Karpas-422 (cell line): ENCODE measurements at regions not wholly inside any gene's neighbourhood (a gene's known extent, or its start where the extent isn't known, plus 50 kb on each side); places are given as distances from the start of the nearest gene placed in this dataset.

ENCODE experiments used
- DNase-seq: peaks from one replicate; pipeline ENCODE4 v3.0.0-alpha.2; 2015
- H2AFZ ChIP-seq: fragments of 200-600 bp; sonication (generic); 2 replicates; pipeline ENCODE4 v1.6.1; 2014; ENCODE audit warnings: antibody characterized with exemption, low read length, mixed read lengths
- H3K27ac ChIP-seq: fragments of 200-600 bp; sonication (generic); 2 replicates; pipeline ENCODE4 v1.5.1; 2014; ENCODE audit warnings: mild to moderate bottlenecking, low read length, moderate library complexity
- H3K27me3 ChIP-seq: fragments of 200-600 bp; sonication (generic); 2 replicates; pipeline ENCODE4 v1.6.1; 2014; ENCODE audit warnings: low read length, mixed read lengths
- H3K36me3 ChIP-seq: fragments of 200-600 bp; sonication (generic); 2 replicates; pipeline ENCODE4 v1.6.1; 2014; ENCODE audit warnings: low read length, mixed read lengths; ENCODE audit not compliant: insufficient read depth
- H3K4me1 ChIP-seq: fragments of 200-600 bp; sonication (generic); 2 replicates; pipeline ENCODE4 v1.6.1; 2014; ENCODE audit warnings: mild to moderate bottlenecking, low read length, mixed read lengths
- H3K4me2 ChIP-seq: fragments of 200-600 bp; sonication (generic); 2 replicates; pipeline ENCODE4 v1.6.1; 2014; ENCODE audit warnings: low read length, low read depth, mild to moderate bottlenecking; ENCODE audit not compliant: poor library complexity, severe bottlenecking
- H3K4me3 ChIP-seq: fragments of 200-600 bp; sonication (generic); 2 replicates; pipeline ENCODE4 v1.5.1; 2014; ENCODE audit warnings: mild to moderate bottlenecking, antibody characterized with exemption, low read length, mixed read lengths
- H3K79me2 ChIP-seq: fragments of 200-600 bp; sonication (generic); 2 replicates; pipeline ENCODE4 v1.6.1; 2014; ENCODE audit warnings: mild to moderate bottlenecking, low read length, mixed read lengths
- H3K9ac ChIP-seq: fragments of 200-600 bp; sonication (generic); 2 replicates; pipeline ENCODE4 v1.6.0; 2014; ENCODE audit warnings: low read length
- H3K9me2 ChIP-seq: fragments of 200-600 bp; sonication (generic), shearing (Covaris generic); replicated peaks from 2 replicates; pipeline ENCODE4 v1.6.0; 2014; ENCODE audit warnings: mild to moderate bottlenecking, low read length, moderate library complexity; ENCODE audit not compliant: insufficient read depth
- H3K9me3 ChIP-seq: fragments of 300-700, 200-600 bp; sonication (generic); 2 replicates; pipeline ENCODE4 v1.6.1; 2014; ENCODE audit warnings: low read length, mixed read lengths
- H4K20me1 ChIP-seq: fragments of 200-600 bp; sonication (generic); 2 replicates; pipeline ENCODE4 v1.6.1; 2014; ENCODE audit warnings: mild to moderate bottlenecking, antibody characterized with exemption, low read length, low read depth; ENCODE audit not compliant: insufficient read depth

DNA sequence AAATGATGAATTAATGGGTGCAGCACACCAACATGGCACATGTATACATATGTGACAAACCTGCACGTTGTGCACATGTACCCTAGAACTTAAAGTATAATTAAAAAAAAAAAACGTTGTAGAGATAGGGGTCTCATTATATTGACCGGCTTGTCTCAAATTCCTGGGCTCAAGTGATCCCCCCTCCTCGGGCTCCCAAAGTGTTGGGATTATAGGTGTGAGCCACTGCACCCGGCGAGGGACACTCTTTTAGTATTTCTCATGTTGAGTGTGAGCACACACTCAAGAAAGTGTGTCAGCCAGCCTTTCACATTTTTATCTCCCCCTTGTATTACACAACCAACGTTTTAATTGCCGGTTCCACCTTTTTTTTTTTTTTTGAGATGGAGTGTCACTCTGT, 87.7 kb upstream of the SPIN1 start:
- H3K9me3 ChIP-seq: no peaks in the 10 kb centered on the region
- H4K20me1 ChIP-seq: no peaks in the 10 kb centered on the region
- no peak overlapping the region for H3K9ac ChIP-seq
- H2AFZ ChIP-seq: no peak overlapping the region
- peaks cover 5% of the 10 kb centered on the region; the same call in 1 of the 2 replicates for H3K4me1 ChIP-seq
- no peaks in the 10 kb centered on the region for H3K9me2 ChIP-seq
- DNase-seq: no peak
- H3K36me3 ChIP-seq: no peaks in the 10 kb centered on the region
- H3K27ac ChIP-seq: no peak overlapping the region
- H3K4me2 ChIP-seq: no peak overlapping the region
- no peak overlapping the region for H3K4me3 ChIP-seq
- H3K79me2 ChIP-seq: no peaks in the 10 kb centered on the region
- no peaks in the 10 kb centered on the region for H3K27me3 ChIP-seq

DNA sequence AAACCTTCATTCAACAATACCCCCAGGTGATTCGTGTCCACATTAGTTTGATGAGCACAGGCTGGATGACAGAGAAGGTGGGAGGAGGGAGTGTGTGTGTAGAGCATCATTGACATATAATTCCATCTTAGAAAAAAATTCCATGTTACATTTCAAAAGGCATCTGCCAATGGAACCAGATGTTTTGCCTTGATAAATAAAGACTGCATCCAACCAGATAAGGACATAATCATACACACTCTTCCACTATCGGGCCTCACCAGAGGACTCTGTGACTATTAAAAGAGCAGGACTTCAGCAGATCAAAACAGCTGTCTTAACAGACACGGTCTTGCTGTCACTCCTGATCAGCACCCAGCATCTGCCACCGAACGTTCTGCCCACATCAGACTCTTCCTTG, 96.4 kb upstream of the SPIN1 start:
- DNase-seq: no peak
- H3K4me1 ChIP-seq: no peaks in the 10 kb centered on the region
- H3K9me3 ChIP-seq: no peaks in the 10 kb centered on the region
- no peaks in the 10 kb centered on the region for H3K79me2 ChIP-seq
- no peaks in the 10 kb centered on the region for H4K20me1 ChIP-seq
- H3K36me3 ChIP-seq: no peaks in the 10 kb centered on the region
- no peaks in the 10 kb centered on the region for H3K9me2 ChIP-seq
- no peak overlapping the region for H3K9ac ChIP-seq
- no peak overlapping the region for H3K4me3 ChIP-seq
- no peaks in the 10 kb centered on the region for H3K27me3 ChIP-seq
- H3K4me2 ChIP-seq: no peak overlapping the region
- H3K27ac ChIP-seq: no peak overlapping the region
- H2AFZ ChIP-seq: no peak overlapping the region

DNA sequence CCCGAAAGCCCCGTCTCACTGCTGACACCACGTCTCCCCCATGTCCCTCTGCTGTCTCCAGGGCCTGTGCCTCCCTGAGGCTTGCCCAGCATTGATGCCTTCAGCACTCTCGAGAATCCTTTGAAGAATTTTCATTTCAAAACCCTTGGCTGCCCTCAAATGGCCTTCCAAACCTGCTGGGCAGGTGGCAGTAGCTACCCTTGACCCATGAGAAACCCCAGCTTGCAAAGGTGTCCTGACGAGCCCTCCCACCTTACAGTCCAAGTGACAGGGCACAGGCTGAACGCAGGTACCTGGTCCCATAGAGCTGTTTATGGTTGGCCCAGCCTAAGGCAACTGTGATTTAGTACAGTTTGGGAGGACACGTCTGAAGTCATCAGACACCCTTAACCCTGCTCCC, 97.2 kb upstream of the SPIN1 start:
- no peak for DNase-seq
- H3K4me1 ChIP-seq: no peaks in the 10 kb centered on the region
- no peaks in the 10 kb centered on the region for H3K9me3 ChIP-seq
- no peaks in the 10 kb centered on the region for H3K36me3 ChIP-seq
- H3K4me3 ChIP-seq: no peak overlapping the region
- no peaks in the 10 kb centered on the region for H3K79me2 ChIP-seq
- no peak overlapping the region for H3K4me2 ChIP-seq
- H3K9me2 ChIP-seq: no peaks in the 10 kb centered on the region
- no peaks in the 10 kb centered on the region for H3K27me3 ChIP-seq
- no peak overlapping the region for H3K9ac ChIP-seq
- H4K20me1 ChIP-seq: no peaks in the 10 kb centered on the region
- H2AFZ ChIP-seq: no peak overlapping the region
- H3K27ac ChIP-seq: no peak overlapping the region

- Histone ChIP-seq H3K27ac (no peak overlapping the region), H4K20me1 (no peaks in the 10 kb centered on the region), H3K9me2 (no peaks in the 10 kb centered on the region), H2AFZ (no peak overlapping the region), H3K4me2 (no peak overlapping the region), H3K4me1 (no peaks in the 10 kb centered on the region), H3K27me3 (no peaks in the 10 kb centered on the region), H3K79me2 (no peaks in the 10 kb centered on the region), H3K4me3 (no peak overlapping the region), H3K9me3 (no peaks in the 10 kb centered on the region), H3K36me3 (no peaks in the 10 kb centered on the region), H3K9ac (no peak overlapping the region)
- no peak for DNase-seq
These were observed 98.7 kb upstream of the SPIN1 start for GRCh38 chr9:88289532-88289931.

GRCh38 chr9:88287972-88288371, 100.3 kb upstream of the SPIN1 start:
- Histone ChIP-seq H2AFZ (no peak overlapping the region), H3K27me3 (no peaks in the 10 kb centered on the region), H3K4me3 (no peak overlapping the region), H3K9me2 (no peaks in the 10 kb centered on the region), H4K20me1 (no peaks in the 10 kb centered on the region), H3K27ac (no peak overlapping the region), H3K9me3 (no peaks in the 10 kb centered on the region), H3K36me3 (no peaks in the 10 kb centered on the region), H3K9ac (no peak overlapping the region), H3K4me1 (no peaks in the 10 kb centered on the region), H3K79me2 (no peaks in the 10 kb centered on the region), H3K4me2 (no peak overlapping the region)
- no peak for DNase-seq

DNA sequence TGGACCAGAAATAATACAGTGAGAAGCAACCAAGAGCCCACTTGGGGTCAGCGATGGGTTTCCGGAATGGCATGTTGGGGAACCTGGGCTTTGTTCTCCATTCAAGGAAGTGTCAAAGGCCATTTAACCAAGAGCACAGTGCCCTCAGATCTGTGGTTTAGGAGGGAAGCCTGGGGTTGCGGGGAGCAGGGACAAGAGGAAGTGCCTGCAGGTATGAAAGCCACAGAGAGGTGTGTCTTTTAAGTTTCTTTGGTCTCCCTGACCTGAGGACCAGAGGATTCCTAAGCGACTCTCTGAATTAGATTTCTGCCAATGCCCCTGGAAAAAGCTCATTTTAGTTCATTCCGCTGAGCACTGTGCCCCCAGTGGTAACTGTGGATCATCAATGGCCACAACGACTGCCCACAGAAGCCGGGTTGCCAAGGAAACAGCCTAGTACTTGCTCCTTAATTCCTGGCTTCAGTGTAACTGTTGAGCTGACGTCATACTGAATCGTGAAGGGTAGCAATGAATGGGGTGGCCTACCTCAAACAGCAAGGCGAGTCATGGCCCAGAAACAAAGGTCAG, 107.3 kb upstream of the SPIN1 start:
- H2AFZ ChIP-seq: no peak overlapping the region; the same call in 1 of the 2 replicates
- no peaks in the 10 kb centered on the region for H3K36me3 ChIP-seq
- H3K4me2 ChIP-seq: no peak overlapping the region
- H3K79me2 ChIP-seq: no peaks in the 10 kb centered on the region
- H3K4me3 ChIP-seq: no peak overlapping the region
- DNase-seq: no peak
- no peaks in the 10 kb centered on the region for H3K9me3 ChIP-seq
- no peaks in the 10 kb centered on the region for H4K20me1 ChIP-seq
- no peak overlapping the region for H3K27ac ChIP-seq
- no peaks in the 10 kb centered on the region for H3K4me1 ChIP-seq
- H3K9ac ChIP-seq: no peak overlapping the region
- no peaks in the 10 kb centered on the region for H3K9me2 ChIP-seq
- no peaks in the 10 kb centered on the region for H3K27me3 ChIP-seq

DNA sequence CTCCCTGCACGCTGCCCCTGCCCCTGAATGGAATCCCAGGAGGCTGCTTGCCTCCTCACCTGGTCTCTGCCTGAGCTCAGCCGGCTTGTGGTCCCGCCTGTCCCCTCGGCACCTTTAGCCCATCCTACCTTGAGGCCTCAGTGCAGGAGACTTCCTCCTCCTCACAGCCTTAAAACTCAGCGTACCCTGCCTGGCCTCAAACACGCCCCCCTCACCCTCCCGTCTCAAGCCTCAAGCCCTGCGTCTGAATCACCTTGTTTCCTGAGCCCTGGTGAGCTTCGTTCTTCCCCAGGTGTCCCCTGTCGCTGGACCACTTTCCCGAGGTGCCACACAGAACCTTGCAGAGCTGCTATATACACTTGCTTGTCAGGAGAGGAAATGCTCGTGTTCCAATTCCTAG, 110.2 kb upstream of the SPIN1 start:
- Histone ChIP-seq H2AFZ (no peak overlapping the region), H3K27ac (no peak overlapping the region), H4K20me1 (no peaks in the 10 kb centered on the region), H3K9ac (no peak overlapping the region), H3K27me3 (no peaks in the 10 kb centered on the region), H3K9me2 (no peaks in the 10 kb centered on the region), H3K9me3 (no peaks in the 10 kb centered on the region), H3K4me1 (no peaks in the 10 kb centered on the region), H3K79me2 (no peaks in the 10 kb centered on the region), H3K36me3 (no peaks in the 10 kb centered on the region), H3K4me3 (no peak overlapping the region), H3K4me2 (no peak overlapping the region)
- no peak for DNase-seq

GRCh38 chr9:88274078-88274477, 114.2 kb upstream of the SPIN1 start:
- H3K9me2 ChIP-seq: no peaks in the 10 kb centered on the region
- no peaks in the 10 kb centered on the region for H3K9me3 ChIP-seq
- no peak overlapping the region for H2AFZ ChIP-seq
- H3K27ac ChIP-seq: no peak overlapping the region
- no peaks in the 10 kb centered on the region for H3K4me1 ChIP-seq
- no peaks in the 10 kb centered on the region for H3K36me3 ChIP-seq
- no peaks in the 10 kb centered on the region for H3K79me2 ChIP-seq
- H3K9ac ChIP-seq: no peak overlapping the region
- no peaks in the 10 kb centered on the region for H4K20me1 ChIP-seq
- H3K27me3 ChIP-seq: no peaks in the 10 kb centered on the region
- no peak overlapping the region for H3K4me3 ChIP-seq
- DNase-seq: peak; percentile 15
- no peak overlapping the region for H3K4me2 ChIP-seq

DNA sequence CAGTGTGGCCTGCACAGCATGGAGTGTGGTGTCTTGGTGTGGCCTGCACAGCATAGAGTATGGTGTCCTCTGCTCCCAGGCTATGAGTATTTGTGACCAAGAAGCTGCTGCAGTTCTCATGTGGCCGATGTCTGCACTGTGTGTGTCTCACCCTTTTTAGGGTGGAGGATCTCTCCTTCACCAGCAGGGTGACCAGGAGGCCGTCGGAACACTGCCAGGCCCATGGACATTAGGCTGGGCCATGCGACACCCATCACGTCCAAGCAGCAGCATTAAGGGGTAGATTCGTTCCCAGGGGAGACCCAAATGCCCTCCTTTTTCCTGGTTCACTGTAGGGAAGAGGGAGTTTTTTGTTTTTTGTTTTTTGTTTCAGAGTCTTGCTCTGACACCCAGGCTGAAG, 115.3 kb upstream of the SPIN1 start:
- no peaks in the 10 kb centered on the region for H3K4me1 ChIP-seq
- H3K27me3 ChIP-seq: no peaks in the 10 kb centered on the region
- no peak overlapping the region for H3K27ac ChIP-seq
- no peak overlapping the region for H3K4me3 ChIP-seq
- no peak overlapping the region for H3K4me2 ChIP-seq
- H3K9me2 ChIP-seq: no peaks in the 10 kb centered on the region
- H2AFZ ChIP-seq: no peak overlapping the region
- H3K79me2 ChIP-seq: no peaks in the 10 kb centered on the region
- no peak overlapping the region for H3K9ac ChIP-seq
- no peaks in the 10 kb centered on the region for H3K36me3 ChIP-seq
- DNase-seq: no peak
- no peaks in the 10 kb centered on the region for H3K9me3 ChIP-seq
- H4K20me1 ChIP-seq: no peaks in the 10 kb centered on the region
